HAP-1 (cell line): ENCODE measurements at regions not wholly inside any gene's neighbourhood (a gene's known extent, or its start where the extent isn't known, plus 50 kb on each side); places are given as distances from the start of the nearest gene placed in this dataset.
A peak's percentile ranks its signal among the peaks of the same experiment; 100 is the strongest.

Experiments
- DNase-seq, 2 experiments: peaks; one replicate each; pipeline ENCODE4 v3.0.0-alpha.2; 2016 to 2020; ENCODE audit warnings: low spot score in 2 of 2
- H3K27me3 ChIP-seq: fragments of 250-450 bp; sonication (Bioruptor Pico); 2 replicates; pipeline ENCODE4 v1.5.1; 2020; ENCODE audit warnings: low read depth, mild to moderate bottlenecking, moderate library complexity
- H3K36me3 ChIP-seq: fragments of 250-450 bp; sonication (Bioruptor Pico); replicated peaks from 2 replicates; pipeline ENCODE4 v1.5.1; 2020; ENCODE audit warnings: mild to moderate bottlenecking
- H3K4me1 ChIP-seq: fragments of 250-450 bp; sonication (Bioruptor Pico); 2 replicates; pipeline ENCODE4 v1.5.1; 2020; ENCODE audit warnings: mild to moderate bottlenecking
- H3K4me3 ChIP-seq: fragments of 250-450 bp; sonication (Bioruptor Pico); 2 replicates; pipeline ENCODE4 v1.5.1; 2020; ENCODE audit warnings: mild to moderate bottlenecking, moderate library complexity
- H3K9me3 ChIP-seq: fragments of 250-450 bp; sonication (Bioruptor Pico); 2 replicates; pipeline ENCODE4 v1.5.1; 2020; ENCODE audit warnings: mild to moderate bottlenecking, moderate library complexity
- in situ Hi-C: fragments of 300-500 bp; cut with MboI; formaldehyde crosslinking; loops from 3 replicates; pipeline ENCODE4 v1.14.3; 2020; ENCODE audit warnings: low sequenced_read_pairs, inconsistent platforms, mixed read lengths

GRCh38 chr2:118565301-118565700, 282.1 kb downstream of the EN1 start:
- no peaks in the 10 kb centered on the region for H3K4me1 ChIP-seq
- DNase-seq, result no peak

DNA sequence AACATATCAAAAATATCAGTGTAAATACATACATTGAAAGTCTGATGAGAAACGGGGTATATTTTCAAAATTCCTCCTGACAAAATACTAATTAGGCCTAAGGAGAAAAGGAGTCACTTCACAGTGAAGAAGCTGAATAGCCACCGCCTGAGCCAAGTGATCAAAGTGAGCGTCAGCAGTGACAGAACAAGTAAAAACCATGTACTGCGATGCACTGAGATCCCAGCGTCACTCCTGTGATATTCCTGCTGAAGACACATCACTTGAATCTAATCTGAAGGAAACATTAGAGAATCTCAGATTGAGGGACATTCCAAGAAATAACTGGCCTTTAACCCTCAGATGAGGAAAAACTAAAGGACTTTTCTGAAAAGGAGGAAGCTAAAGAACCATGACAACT, 285.3 kb downstream of the EN1 start:
- H3K4me3 ChIP-seq, result no peak overlapping the region
- no peaks in the 10 kb centered on the region for H3K36me3 ChIP-seq
- DNase-seq, result no peak
- in situ Hi-C loops, result no loop called here
- no peaks in the 10 kb centered on the region; the same call in 1 of the 2 replicates for H3K9me3 ChIP-seq
- no peaks in the 10 kb centered on the region for H3K27me3 ChIP-seq
- H3K4me1 ChIP-seq, result no peaks in the 10 kb centered on the region

More at GRCh38 chr2:118565301-118565700, 282.1 kb downstream of the EN1 start:
- in situ Hi-C loops, result no loop called here
- Histone ChIP-seq H3K4me3 (no peak overlapping the region), H3K27me3 (no peaks in the 10 kb centered on the region; the same call in 1 of the 2 replicates), H3K36me3 (no peaks in the 10 kb centered on the region), H3K9me3 (no peaks in the 10 kb centered on the region)

- in situ Hi-C loops, result no loop called here
Observed at GRCh38 chr2:118558846-118559245, 288.6 kb downstream of the EN1 start.

GRCh38 chr2:118557791-118558190, 289.7 kb downstream of the EN1 start:
- Histone ChIP-seq H3K27me3 (no peaks in the 10 kb centered on the region), H3K9me3 (peaks cover 1% of the 10 kb centered on the region; the same call in 1 of the 2 replicates), H3K4me3 (no peak overlapping the region), H3K36me3 (no peaks in the 10 kb centered on the region), H3K4me1 (no peaks in the 10 kb centered on the region)
- in situ Hi-C loops, result no loop called here
- no peak for DNase-seq

More at GRCh38 chr2:118558846-118559245, 288.6 kb downstream of the EN1 start:
- Histone ChIP-seq H3K9me3 (no peaks in the 10 kb centered on the region; the same call in 1 of the 2 replicates), H3K27me3 (no peaks in the 10 kb centered on the region), H3K36me3 (no peaks in the 10 kb centered on the region), H3K4me3 (no peak overlapping the region), H3K4me1 (no peaks in the 10 kb centered on the region)
- no peak for DNase-seq

- DNase-seq, result no peak
- H3K9me3 ChIP-seq, result peaks cover 3% of the 10 kb centered on the region; the same call in 1 of the 2 replicates
- H3K27me3 ChIP-seq, result no peaks in the 10 kb centered on the region
- no peaks in the 10 kb centered on the region for H3K4me1 ChIP-seq
- H3K4me3 ChIP-seq, result no peak overlapping the region
- in situ Hi-C loops, result no loop called here
- no peaks in the 10 kb centered on the region for H3K36me3 ChIP-seq
Observed at GRCh38 chr2:118557016-118557415, 290.4 kb downstream of the EN1 start.

DNA sequence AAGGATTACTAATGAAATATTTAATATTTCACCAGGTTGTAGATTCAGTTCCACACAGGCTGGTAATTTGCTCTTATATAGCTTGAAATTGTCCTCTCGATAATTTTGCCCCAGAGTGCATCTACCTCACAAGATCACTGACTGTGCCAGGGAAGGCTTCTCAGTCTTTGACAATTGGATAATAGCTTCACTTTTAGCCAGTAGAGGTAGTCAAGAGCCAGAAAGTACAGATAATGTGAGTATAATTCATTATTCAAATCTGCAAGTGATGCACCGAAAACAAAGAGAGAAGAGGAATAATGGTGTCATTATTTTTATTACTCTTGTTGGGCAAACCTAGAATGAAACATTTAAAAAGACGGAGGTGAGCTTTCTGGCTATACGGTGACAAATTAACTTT, 292.8 kb downstream of the EN1 start:
- no peak for DNase-seq
- Histone ChIP-seq H3K27me3 (no peaks in the 10 kb centered on the region), H3K4me1 (no peaks in the 10 kb centered on the region), H3K9me3 (peaks cover 3% of the 10 kb centered on the region; the same call in 1 of the 2 replicates), H3K36me3 (no peaks in the 10 kb centered on the region), H3K4me3 (no peak overlapping the region)
- in situ Hi-C loops, result no loop called here

GRCh38 chr2:118549503-118549902, 297.9 kb downstream of the EN1 start:
- Histone ChIP-seq H3K27me3 (no peaks in the 10 kb centered on the region), H3K9me3 (0 out of 2 replicates have a peak, but pooled peaks cover 3% of the 10 kb centered on the region), H3K36me3 (no peaks in the 10 kb centered on the region), H3K4me3 (no peak overlapping the region), H3K4me1 (no peaks in the 10 kb centered on the region)
- DNase-seq, result no peak
- in situ Hi-C loops, result no loop called here

DNA sequence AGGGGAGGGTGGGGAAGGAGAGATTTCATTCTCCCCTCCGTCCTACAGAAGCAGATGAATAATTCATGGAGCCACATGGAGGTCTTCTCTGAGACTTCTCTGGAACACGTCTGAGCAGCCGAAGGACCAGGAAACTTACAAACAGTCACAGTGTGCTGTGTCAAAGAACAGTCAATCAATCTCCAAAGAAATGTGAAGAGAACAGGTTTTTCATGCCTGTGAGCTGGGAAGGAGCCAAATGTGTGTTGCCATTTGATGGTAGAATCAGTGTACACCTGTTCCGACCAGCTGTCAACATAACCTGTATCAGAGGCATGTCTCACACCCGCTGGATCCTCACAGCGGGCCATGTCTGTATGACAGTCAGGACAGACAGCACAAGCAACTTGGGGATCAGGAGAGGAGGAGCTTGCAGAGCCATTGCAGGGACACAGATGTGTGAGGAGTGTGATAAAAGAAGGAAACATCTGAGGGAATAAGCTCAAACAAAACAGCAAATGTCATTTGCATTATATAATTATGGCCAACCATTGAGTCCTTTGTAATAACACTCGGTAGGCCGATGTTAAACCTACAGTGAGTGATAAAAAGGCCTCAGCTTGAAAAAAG, 298.5 kb downstream of the EN1 start:
- no peaks in the 10 kb centered on the region for H3K4me1 ChIP-seq
- H3K9me3 ChIP-seq, result 0 out of 2 replicates have a peak, but pooled peaks cover 3% of the 10 kb centered on the region
- in situ Hi-C loops, result no loop called here
- no peaks in the 10 kb centered on the region for H3K36me3 ChIP-seq
- H3K4me3 ChIP-seq, result no peak overlapping the region
- H3K27me3 ChIP-seq, result no peaks in the 10 kb centered on the region
- DNase-seq, result no peak

- DNase-seq, result peak; percentile 5 to 37
- Histone ChIP-seq H3K9me3 (no peaks in the 10 kb centered on the region), H3K4me3 (no peak overlapping the region), H3K4me1 (no peaks in the 10 kb centered on the region), H3K36me3 (no peaks in the 10 kb centered on the region), H3K27me3 (no peaks in the 10 kb centered on the region)
- in situ Hi-C loops, result no loop called here
Observed at GRCh38 chr2:118539290-118539689, 308.2 kb downstream of the EN1 start.

GRCh38 chr2:118536306-118536705, 311.1 kb downstream of the EN1 start:
- H3K27me3 ChIP-seq, result no peaks in the 10 kb centered on the region
- no peaks in the 10 kb centered on the region for H3K9me3 ChIP-seq
- in situ Hi-C loops, result no loop called here
- H3K4me3 ChIP-seq, result no peak overlapping the region
- no peak for DNase-seq
- H3K4me1 ChIP-seq, result no peaks in the 10 kb centered on the region
- H3K36me3 ChIP-seq, result no peaks in the 10 kb centered on the region

DNA sequence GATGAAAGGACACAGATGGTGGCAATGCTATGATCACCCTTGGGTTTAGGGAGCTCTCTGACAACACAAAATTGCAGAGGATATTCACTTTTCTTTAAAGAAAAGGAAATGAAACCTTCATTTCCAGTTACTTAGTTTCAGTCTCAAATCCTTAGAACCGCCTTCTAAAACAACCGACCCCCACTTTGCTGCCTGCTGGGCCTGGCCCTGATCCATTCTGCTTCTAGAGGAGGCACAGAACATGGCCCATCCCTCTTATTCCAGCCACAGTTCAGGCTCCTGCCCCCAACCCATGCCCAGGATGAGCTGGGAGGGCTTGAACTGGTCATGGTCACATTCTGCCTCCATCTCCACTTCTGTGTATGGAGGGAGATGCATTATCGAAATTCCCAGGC, 311.6 kb downstream of the EN1 start:
- Histone ChIP-seq H3K9me3 (no peaks in the 10 kb centered on the region), H3K27me3 (no peaks in the 10 kb centered on the region), H3K4me3 (no peak overlapping the region), H3K4me1 (no peaks in the 10 kb centered on the region), H3K36me3 (no peaks in the 10 kb centered on the region)
- in situ Hi-C loops, result no loop called here
- no peak for DNase-seq

- Histone ChIP-seq H3K4me1 (no peaks in the 10 kb centered on the region), H3K27me3 (no peaks in the 10 kb centered on the region)
- DNase-seq, result no peak
Observed at GRCh38 chr2:118535171-118535817, 312.2 kb downstream of the EN1 start.

GRCh38 chr2:118530976-118531375, 316.5 kb downstream of the EN1 start:
- Histone ChIP-seq H3K4me3 (no peak overlapping the region), H3K36me3 (no peaks in the 10 kb centered on the region), H3K4me1 (no peaks in the 10 kb centered on the region), H3K9me3 (no peaks in the 10 kb centered on the region), H3K27me3 (no peaks in the 10 kb centered on the region)
- no peak for DNase-seq
- in situ Hi-C loops, result no loop called here

More at GRCh38 chr2:118535171-118535817, 312.2 kb downstream of the EN1 start:
- Histone ChIP-seq H3K9me3 (no peaks in the 10 kb centered on the region), H3K36me3 (no peaks in the 10 kb centered on the region), H3K4me3 (no peak overlapping the region)
- in situ Hi-C loops, result no loop called here

DNA sequence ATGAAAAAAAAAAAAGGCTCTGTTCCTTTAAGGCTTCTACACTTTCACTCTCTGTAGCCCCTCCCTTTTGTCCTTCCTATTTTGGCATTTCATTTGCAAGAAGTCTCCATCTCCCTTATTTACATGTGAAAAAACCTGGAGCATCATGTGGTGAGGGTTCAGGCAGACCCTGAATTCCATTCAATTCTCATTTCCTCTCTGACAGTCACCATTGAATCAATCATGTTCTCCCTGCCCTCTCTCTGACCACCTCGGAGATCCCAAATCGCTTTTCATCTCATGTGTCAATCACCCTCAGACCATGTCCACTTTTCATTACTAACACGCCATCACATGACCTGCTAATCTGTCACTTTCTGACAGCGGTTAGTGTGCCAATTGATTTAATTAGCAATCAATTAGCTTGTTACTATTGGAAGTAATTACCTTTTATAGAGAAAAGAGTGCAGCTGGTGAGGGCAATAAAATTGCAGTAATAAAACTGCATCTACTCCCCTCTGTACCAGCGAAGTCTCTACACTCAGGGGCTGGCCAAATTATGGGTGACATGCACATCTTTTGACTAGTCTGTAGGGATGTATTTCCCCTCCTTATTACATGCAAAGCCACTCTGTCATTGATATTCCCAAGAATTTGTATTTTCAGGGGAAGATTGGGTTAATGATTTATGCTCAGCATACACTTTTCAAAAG, 317.4 kb downstream of the EN1 start:
- DNase-seq, result peak in 1 of 2 experiments; percentile 18

More for the DNA sequence above, 317.4 kb downstream of the EN1 start:
- Histone ChIP-seq H3K36me3 (no peaks in the 10 kb centered on the region), H3K27me3 (no peaks in the 10 kb centered on the region), H3K4me1 (no peaks in the 10 kb centered on the region), H3K9me3 (no peaks in the 10 kb centered on the region), H3K4me3 (no peak overlapping the region)
- in situ Hi-C loops, result no loop called here
